GM18511 (cell line): ENCODE measurements at regions not wholly inside any gene's neighbourhood (a gene's known extent, or its start where the extent isn't known, plus 50 kb on each side); places are given as distances from the start of the nearest gene placed in this dataset.
"Not testable (repeated sequence)": the region's sequence is repeated elsewhere in the genome, so short reads cannot be mapped to it uniquely, and the experiment has no call there.

ENCODE experiments used
- ATAC-seq: cut with Tn5 transposase; IDR thresholded peaks from one replicate; pipeline ENCODE4 v1.9.1; 2021; ENCODE audit warnings: mild to moderate bottlenecking, moderate library complexity; ENCODE audit not compliant: unreplicated experiment

- no peak for ATAC-seq
These were observed 714.1 kb downstream of the ZNF385D start for GRCh38 chr3:21036888-21037287.

- no peak for ATAC-seq
These were observed 722.6 kb downstream of the ZNF385D start for GRCh38 chr3:21028412-21028811.

- no peak for ATAC-seq
These were observed 726.4 kb downstream of the ZNF385D start for GRCh38 chr3:21024563-21024962.

- ATAC-seq = no peak
These were observed 730.3 kb downstream of the ZNF385D start for GRCh38 chr3:21020681-21021080.

GRCh38 chr3:21020043-21020442, 731.0 kb downstream of the ZNF385D start:
- ATAC-seq = no peak

- no peak for ATAC-seq
These were observed 733.7 kb downstream of the ZNF385D start for GRCh38 chr3:21017115-21017852.

GRCh38 chr3:21013566-21013965, 737.4 kb downstream of the ZNF385D start:
- no peak for ATAC-seq

- ATAC-seq = no peak
These were observed 751.3 kb downstream of the ZNF385D start for GRCh38 chr3:20999661-21000060.

- no peak for ATAC-seq
These were observed 753.8 kb downstream of the ZNF385D start for GRCh38 chr3:20997183-20997582.

- ATAC-seq = no peak
These were observed 760.1 kb downstream of the ZNF385D start for GRCh38 chr3:20990896-20991295.

GRCh38 chr3:20989653-20990052, 761.4 kb downstream of the ZNF385D start:
- not testable (repeated sequence) for ATAC-seq

GRCh38 chr3:20984594-20985205, 766.3 kb downstream of the ZNF385D start:
- ATAC-seq = no peak

GRCh38 chr3:20975188-20975651, 775.8 kb downstream of the ZNF385D start:
- ATAC-seq = no peak

GRCh38 chr3:20974396-20974795, 776.6 kb downstream of the ZNF385D start:
- no peak for ATAC-seq

GRCh38 chr3:20970807-20971206, 780.2 kb downstream of the ZNF385D start:
- not testable (repeated sequence) for ATAC-seq

- not testable (repeated sequence) for ATAC-seq
These were observed 781.5 kb upstream of the SGO1 start for GRCh38 chr3:20967485-20967884.

- ATAC-seq = no peak
These were observed 772.2 kb upstream of the SGO1 start for GRCh38 chr3:20958161-20958560.

GRCh38 chr3:20945892-20946291, 759.9 kb upstream of the SGO1 start:
- no peak for ATAC-seq

GRCh38 chr3:20935791-20936190, 749.8 kb upstream of the SGO1 start:
- no peak for ATAC-seq

- no peak for ATAC-seq
These were observed 745.8 kb upstream of the SGO1 start for GRCh38 chr3:20931834-20932233.

- no peak for ATAC-seq
These were observed 744.0 kb upstream of the SGO1 start for GRCh38 chr3:20930034-20930433.

- no peak for ATAC-seq
These were observed 738.8 kb upstream of the SGO1 start for GRCh38 chr3:20924646-20925385.
